CD4-positive, CD25-positive, alpha-beta regulatory T cell (primary cell): ENCODE measurements at regions not wholly inside any gene's neighbourhood (a gene's known extent, or its start where the extent isn't known, plus 50 kb on each side); places are given as distances from the start of the nearest gene placed in this dataset.

ENCODE experiments used
- ATAC-seq, 2 donors: fragments of 150-1000 bp; cut with Tn5 transposase; one replicate each; pipeline ENCODE4 v1.10.0; 2021; ENCODE audit warnings: low read depth in 2 of 2, moderate number of reproducible peaks in 2 of 2, moderate library complexity in 1 of 2
- DNase-seq, 3 donors: peaks; one replicate each; pipeline versions ENCODE4 v3.0.0 to v3.0.0-alpha.2; 2012 to 2022; ENCODE audit warnings: mixed read lengths in 1 of 3
- H3K27ac ChIP-seq: one replicate; pipeline ENCODE4 v1.7.0; 2013; ENCODE audit warnings: mild to moderate bottlenecking, low read length; ENCODE audit not compliant: insufficient read depth, poor library complexity, severe bottlenecking
- H3K27me3 ChIP-seq: one replicate; pipeline ENCODE4 v1.7.0; 2013; ENCODE audit warnings: low read length; ENCODE audit not compliant: control insufficient read depth, insufficient read depth
- H3K36me3 ChIP-seq: one replicate; pipeline ENCODE4 v1.7.0; 2013; ENCODE audit warnings: mild to moderate bottlenecking, low read length, moderate library complexity; ENCODE audit not compliant: control insufficient read depth, insufficient read depth
- H3K4me1 ChIP-seq: 2 replicates; pipeline ENCODE4 v1.7.0; 2013; ENCODE audit warnings: mild to moderate bottlenecking, low read length; ENCODE audit not compliant: insufficient read depth, control insufficient read depth, poor library complexity, severe bottlenecking
- H3K4me3 ChIP-seq: one replicate; pipeline ENCODE4 v1.7.0; 2013; ENCODE audit warnings: low read depth, mild to moderate bottlenecking, low read length, moderate library complexity
- H3K9me3 ChIP-seq, 2 experiments: 1 replicate in 1 of 2; 2 replicates in 1 of 2; pipeline ENCODE4 v1.7.0; 2013; ENCODE audit warnings: low read length in 2 of 2, mild to moderate bottlenecking in 1 of 2, moderate library complexity in 1 of 2; ENCODE audit not compliant: control insufficient read depth in 2 of 2
- H3K27ac Mint-ChIP-seq, 3 donors: one replicate each; pipeline ENCODE4 v1.8.0; 2020 to 2022; ENCODE audit warnings: mild to moderate bottlenecking in 3 of 3, mixed read lengths in 3 of 3, moderate library complexity in 2 of 3
- H3K27me3 Mint-ChIP-seq: one replicate; pipeline ENCODE4 v1.8.0; 2022; ENCODE audit warnings: mild to moderate bottlenecking, mixed read lengths
- H3K36me3 Mint-ChIP-seq: one replicate; pipeline ENCODE4 v1.8.0; 2020; ENCODE audit warnings: mixed read lengths
- H3K4me1 Mint-ChIP-seq, 4 donors: one replicate each; pipeline ENCODE4 v1.8.0; 2020 to 2022; ENCODE audit warnings: mixed read lengths in 4 of 4, mild to moderate bottlenecking in 1 of 4
- H3K4me3 Mint-ChIP-seq, 4 donors: one replicate each; pipeline ENCODE4 v1.8.0; 2020 to 2022; ENCODE audit warnings: mild to moderate bottlenecking in 4 of 4, mixed read lengths in 4 of 4, moderate library complexity in 3 of 4
- H3K9me3 Mint-ChIP-seq, 7 donors: one replicate each; pipeline ENCODE4 v1.8.0; 2020 to 2022; ENCODE audit warnings: mixed read lengths in 7 of 7, mild to moderate bottlenecking in 3 of 7, moderate library complexity in 2 of 7

- ATAC-seq: no peak
- Histone ChIP-seq H3K36me3 (no peaks in the 10 kb centered on the region), H3K4me1 (no peaks in the 10 kb centered on the region), H3K4me3 (no peak overlapping the region), H3K27me3 (no peaks in the 10 kb centered on the region), H3K27ac (no peak overlapping the region), H3K9me3 (peaks cover 5% of the 10 kb centered on the region in 2 experiments)
- H3K4me3 Mint-ChIP-seq: no peak overlapping the region
- H3K4me1 Mint-ChIP-seq: peaks cover 0 to 2% (median 0%) of the 10 kb centered on the region in 4 donors
- no peak for DNase-seq
- H3K36me3 Mint-ChIP-seq: no peaks in the 10 kb centered on the region
- H3K27ac Mint-ChIP-seq: no peak overlapping the region
- peaks cover 10 to 24% (median 11%) of the 10 kb centered on the region in 7 donors for H3K9me3 Mint-ChIP-seq
- H3K27me3 Mint-ChIP-seq: no peaks in the 10 kb centered on the region
Measured at GRCh38 chr10:107430446-107430845, 265.9 kb upstream of the SORCS1 start.

- no peak for DNase-seq
- H3K4me3 Mint-ChIP-seq: no peak overlapping the region
- no peak for ATAC-seq
- Histone ChIP-seq H3K27me3 (no peaks in the 10 kb centered on the region), H3K36me3 (no peaks in the 10 kb centered on the region), H3K9me3 (peaks cover 5% of the 10 kb centered on the region in 2 experiments), H3K4me1 (no peaks in the 10 kb centered on the region), H3K27ac (no peak overlapping the region), H3K4me3 (no peak overlapping the region)
- H3K9me3 Mint-ChIP-seq: peaks cover 7 to 20% (median 11%) of the 10 kb centered on the region in 7 donors
- peaks cover 0 to 2% (median 0%) of the 10 kb centered on the region in 4 donors for H3K4me1 Mint-ChIP-seq
- H3K36me3 Mint-ChIP-seq: no peaks in the 10 kb centered on the region
- no peak overlapping the region for H3K27ac Mint-ChIP-seq
- no peaks in the 10 kb centered on the region for H3K27me3 Mint-ChIP-seq
Measured at GRCh38 chr10:107427016-107427415, 262.5 kb upstream of the SORCS1 start.

GRCh38 chr10:107425931-107426553, 261.5 kb upstream of the SORCS1 start:
- Mint-ChIP-seq H3K27me3 (no peaks in the 10 kb centered on the region), H3K27ac (no peak overlapping the region), H3K36me3 (no peaks in the 10 kb centered on the region)

GRCh38 chr10:107424628-107425027, 260.1 kb upstream of the SORCS1 start:
- DNase-seq (no peak), ATAC-seq (no peak)
- peaks cover 10 to 24% (median 13%) of the 10 kb centered on the region in 7 donors for H3K9me3 Mint-ChIP-seq
- H3K27me3 ChIP-seq: no peaks in the 10 kb centered on the region
- peaks cover 0 to 2% (median 0%) of the 10 kb centered on the region in 4 donors for H3K4me1 Mint-ChIP-seq
- H3K36me3 ChIP-seq: no peaks in the 10 kb centered on the region
- no peaks in the 10 kb centered on the region for H3K27me3 Mint-ChIP-seq
- H3K9me3 ChIP-seq: peaks cover 0 to 7% of the 10 kb centered on the region in 2 experiments
- no peaks in the 10 kb centered on the region for H3K4me1 ChIP-seq
- H3K27ac ChIP-seq: no peak overlapping the region
- no peaks in the 10 kb centered on the region for H3K36me3 Mint-ChIP-seq
- H3K27ac Mint-ChIP-seq: no peak overlapping the region
- no peak overlapping the region for H3K4me3 ChIP-seq
- no peak overlapping the region for H3K4me3 Mint-ChIP-seq

More at GRCh38 chr10:107425931-107426553, 261.5 kb upstream of the SORCS1 start:
- Histone ChIP-seq H3K4me3 (no peak overlapping the region), H3K27ac (no peak overlapping the region), H3K36me3 (no peaks in the 10 kb centered on the region), H3K9me3 (peaks cover 5 to 7% of the 10 kb centered on the region in 2 experiments), H3K4me1 (no peaks in the 10 kb centered on the region), H3K27me3 (no peaks in the 10 kb centered on the region)
- Mint-ChIP-seq H3K4me1 (peaks cover 0 to 2% (median 0%) of the 10 kb centered on the region in 4 donors), H3K9me3 (peaks cover 9 to 24% (median 14%) of the 10 kb centered on the region in 7 donors), H3K4me3 (no peak overlapping the region)
- DNase-seq (no peak), ATAC-seq (no peak)

GRCh38 chr10:107423903-107424302, 259.4 kb upstream of the SORCS1 start:
- no peak overlapping the region for H3K4me3 Mint-ChIP-seq
- Histone ChIP-seq H3K27ac (no peak overlapping the region), H3K9me3 (peaks cover 0 to 7% of the 10 kb centered on the region in 2 experiments), H3K36me3 (no peaks in the 10 kb centered on the region), H3K4me3 (no peak overlapping the region), H3K27me3 (no peaks in the 10 kb centered on the region), H3K4me1 (no peaks in the 10 kb centered on the region)
- DNase-seq (no peak), ATAC-seq (no peak)
- H3K27me3 Mint-ChIP-seq: no peaks in the 10 kb centered on the region
- peaks cover 10 to 24% (median 13%) of the 10 kb centered on the region in 7 donors for H3K9me3 Mint-ChIP-seq
- H3K36me3 Mint-ChIP-seq: no peaks in the 10 kb centered on the region
- H3K27ac Mint-ChIP-seq: no peak overlapping the region
- peaks cover 0 to 2% (median 0%) of the 10 kb centered on the region in 4 donors for H3K4me1 Mint-ChIP-seq

- H3K27me3 Mint-ChIP-seq: no peaks in the 10 kb centered on the region
- ATAC-seq (no peak), DNase-seq (no peak)
- H3K4me1 ChIP-seq: no peaks in the 10 kb centered on the region
- no peak overlapping the region for H3K27ac ChIP-seq
- no peaks in the 10 kb centered on the region for H3K36me3 ChIP-seq
- H3K9me3 Mint-ChIP-seq: peaks cover 5 to 22% (median 11%) of the 10 kb centered on the region in 7 donors
- H3K4me1 Mint-ChIP-seq: peaks cover 0 to 2% (median 0%) of the 10 kb centered on the region in 4 donors
- no peaks in the 10 kb centered on the region for H3K27me3 ChIP-seq
- no peak overlapping the region for H3K4me3 Mint-ChIP-seq
- H3K27ac Mint-ChIP-seq: no peak overlapping the region
- H3K36me3 Mint-ChIP-seq: no peaks in the 10 kb centered on the region
- peaks cover 0 to 2% of the 10 kb centered on the region in 2 experiments for H3K9me3 ChIP-seq
- H3K4me3 ChIP-seq: no peak overlapping the region
Measured at GRCh38 chr10:107422681-107423080, 258.2 kb upstream of the SORCS1 start.

- Histone ChIP-seq H3K36me3 (no peaks in the 10 kb centered on the region), H3K27me3 (no peaks in the 10 kb centered on the region), H3K27ac (no peak overlapping the region), H3K9me3 (peaks cover 0 to 2% of the 10 kb centered on the region in 2 experiments), H3K4me1 (no peaks in the 10 kb centered on the region), H3K4me3 (no peak overlapping the region)
- H3K36me3 Mint-ChIP-seq: no peaks in the 10 kb centered on the region
- peaks cover 3 to 24% (median 6%) of the 10 kb centered on the region in 7 donors for H3K9me3 Mint-ChIP-seq
- no peak overlapping the region for H3K27ac Mint-ChIP-seq
- no peak for ATAC-seq
- no peak for DNase-seq
- H3K4me3 Mint-ChIP-seq: no peak overlapping the region
- H3K27me3 Mint-ChIP-seq: no peaks in the 10 kb centered on the region
- H3K4me1 Mint-ChIP-seq: no peaks in the 10 kb centered on the region
Measured at GRCh38 chr10:107420196-107420595, 255.7 kb upstream of the SORCS1 start.
